ENCODE measurements at regions not wholly inside any gene's neighbourhood (a gene's known extent, or its start where the extent isn't known, plus 50 kb on each side); places are given as distances from the start of the nearest gene placed in this dataset.

DNA sequence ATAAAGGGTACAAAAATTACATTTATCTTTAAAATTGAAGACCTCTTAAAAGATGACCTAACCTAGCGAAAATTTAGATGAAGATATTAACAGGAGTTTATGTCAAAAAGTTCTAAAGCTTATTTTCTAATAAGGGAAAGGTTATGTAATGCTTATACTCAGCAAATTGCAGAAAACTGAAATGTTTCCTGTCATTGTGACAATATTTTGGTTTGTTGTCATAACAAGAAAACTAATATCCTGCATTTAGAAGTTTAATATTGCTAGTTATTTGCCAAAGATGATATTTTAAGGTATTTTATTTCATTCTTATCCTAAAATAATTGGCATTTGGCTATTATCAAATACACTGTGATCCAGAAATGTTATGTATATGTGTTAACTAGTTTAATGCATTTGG lies 294.5 kb downstream of the C3orf38 start (continued):
- no peak for TF ChIP-seq ZNF462 (CRISPR knock-in tag; IDR thresholded peaks at IDR 0.05)
- TF ChIP-seq JUNB (IDR thresholded peaks at IDR 0.05; ENCODE audit: unreplicated experiment) = no peak
- no peak for TF ChIP-seq EZH2phosphoT487 (IDR thresholded peaks at IDR 0.05; ENCODE audit: unreplicated experiment)
- TF ChIP-seq, protein P1, sequence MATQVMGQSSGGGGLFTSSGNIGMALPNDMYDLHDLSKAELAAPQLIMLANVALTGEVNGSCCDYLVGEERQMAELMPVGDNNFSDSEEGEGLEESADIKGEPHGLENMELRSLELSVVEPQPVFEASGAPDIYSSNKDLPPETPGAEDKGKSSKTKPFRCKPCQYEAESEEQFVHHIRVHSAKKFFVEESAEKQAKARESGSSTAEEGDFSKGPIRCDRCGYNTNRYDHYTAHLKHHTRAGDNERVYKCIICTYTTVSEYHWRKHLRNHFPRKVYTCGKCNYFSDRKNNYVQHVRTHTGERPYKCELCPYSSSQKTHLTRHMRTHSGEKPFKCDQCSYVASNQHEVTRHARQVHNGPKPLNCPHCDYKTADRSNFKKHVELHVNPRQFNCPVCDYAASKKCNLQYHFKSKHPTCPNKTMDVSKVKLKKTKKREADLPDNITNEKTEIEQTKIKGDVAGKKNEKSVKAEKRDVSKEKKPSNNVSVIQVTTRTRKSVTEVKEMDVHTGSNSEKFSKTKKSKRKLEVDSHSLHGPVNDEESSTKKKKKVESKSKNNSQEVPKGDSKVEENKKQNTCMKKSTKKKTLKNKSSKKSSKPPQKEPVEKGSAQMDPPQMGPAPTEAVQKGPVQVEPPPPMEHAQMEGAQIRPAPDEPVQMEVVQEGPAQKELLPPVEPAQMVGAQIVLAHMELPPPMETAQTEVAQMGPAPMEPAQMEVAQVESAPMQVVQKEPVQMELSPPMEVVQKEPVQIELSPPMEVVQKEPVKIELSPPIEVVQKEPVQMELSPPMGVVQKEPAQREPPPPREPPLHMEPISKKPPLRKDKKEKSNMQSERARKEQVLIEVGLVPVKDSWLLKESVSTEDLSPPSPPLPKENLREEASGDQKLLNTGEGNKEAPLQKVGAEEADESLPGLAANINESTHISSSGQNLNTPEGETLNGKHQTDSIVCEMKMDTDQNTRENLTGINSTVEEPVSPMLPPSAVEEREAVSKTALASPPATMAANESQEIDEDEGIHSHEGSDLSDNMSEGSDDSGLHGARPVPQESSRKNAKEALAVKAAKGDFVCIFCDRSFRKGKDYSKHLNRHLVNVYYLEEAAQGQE (IDR thresholded peaks at IDR 0.05; ENCODE audit: unreplicated experiment) = no peak

- no peaks in the 10 kb centered on the region for H3K36me3 ChIP-seq (ENCODE audit: insufficient read depth)
- Mint-ChIP-seq H3K27me3 (ENCODE audit: insufficient read depth, low read depth, poor library complexity) (peaks cover 2% of the 10 kb centered on the region), H3K27ac (no peak overlapping the region), H3K36me3 (ENCODE audit: low read depth) (no peaks in the 10 kb centered on the region), H3K4me3 (no peak overlapping the region), H3K9me3 (no peaks in the 10 kb centered on the region), H3K4me1 (no peaks in the 10 kb centered on the region)
- H3K4me2 ChIP-seq = no peak overlapping the region
- H3K79me2 ChIP-seq (replicated peaks; ENCODE audit: insufficient read depth) = no peaks in the 10 kb centered on the region
- H3K9me2 ChIP-seq (ENCODE audit: insufficient read depth) = no peaks in the 10 kb centered on the region
- H3K27me3 ChIP-seq (ENCODE audit: insufficient read depth) = no peaks in the 10 kb centered on the region
- no peak overlapping the region for H3K4me3 ChIP-seq
- no peaks in the 10 kb centered on the region for H3F3A ChIP-seq (replicated peaks; ENCODE audit: low read depth)
- no peaks in the 10 kb centered on the region for H4K20me1 ChIP-seq (replicated peaks; ENCODE audit: insufficient read depth)
- ATAC-seq (no peak), DNase-seq (ENCODE audit: low spot score) (no peak)
- no peak overlapping the region for H2AFZ ChIP-seq
- H3K4me1 ChIP-seq (ENCODE audit: insufficient read depth) = no peaks in the 10 kb centered on the region
- no peak overlapping the region for H3K27ac ChIP-seq (ENCODE audit: low read depth)
- TF ChIP-seq ETS1 (IDR thresholded peaks at IDR 0.05) (no peak), CTCF (conservative IDR thresholded peaks at IDR 0.05; ENCODE audit: low read depth in 2 of 2) (no peak), STAT1 (IDR thresholded peaks at IDR 0.05; ENCODE audit: unreplicated experiment) (no peak)
Observed at GRCh38 chr3:88452228-88452627, 302.5 kb downstream of the C3orf38 start.

Data from GM23338 (cell line).